ENCODE measurements at regions not wholly inside any gene's neighbourhood (a gene's known extent, or its start where the extent isn't known, plus 50 kb on each side); places are given as distances from the start of the nearest gene placed in this dataset.
"Not testable (repeated sequence)": the region's sequence is repeated elsewhere in the genome, so short reads cannot be mapped to it uniquely, and the experiment has no call there.

DNA sequence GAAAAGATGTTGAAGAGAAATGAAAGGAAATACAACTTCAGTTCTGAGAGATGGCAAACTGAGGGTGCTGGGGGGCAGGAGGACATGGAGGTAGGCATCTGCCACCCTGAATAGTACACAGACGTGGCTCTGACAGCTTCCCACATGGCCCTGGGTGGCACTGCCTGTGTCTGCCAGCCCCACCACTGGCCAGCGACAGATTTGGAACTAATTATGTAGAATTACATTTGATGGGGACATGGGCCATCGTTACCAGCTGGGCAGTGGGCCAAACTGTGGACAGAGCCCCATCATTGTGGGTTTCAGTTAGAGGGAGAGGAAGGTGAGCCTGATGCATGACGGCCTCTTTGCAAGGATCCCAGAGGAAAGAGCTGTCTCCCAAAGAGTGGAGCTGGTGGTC, 216.0 kb upstream of the HAAO start:
- no peaks in the 10 kb centered on the region for H3K27me3 Mint-ChIP-seq (ENCODE audit: low read depth)
- no peak overlapping the region for H3K4me3 Mint-ChIP-seq
- peaks cover 7% of the 10 kb centered on the region for H3K9me3 Mint-ChIP-seq
- no peaks in the 10 kb centered on the region for H3K36me3 Mint-ChIP-seq (ENCODE audit: insufficient read depth)
- DNase-seq (no peak), ATAC-seq (no peak)
- no peaks in the 10 kb centered on the region for H3K4me1 Mint-ChIP-seq (ENCODE audit: low read depth)

DNA sequence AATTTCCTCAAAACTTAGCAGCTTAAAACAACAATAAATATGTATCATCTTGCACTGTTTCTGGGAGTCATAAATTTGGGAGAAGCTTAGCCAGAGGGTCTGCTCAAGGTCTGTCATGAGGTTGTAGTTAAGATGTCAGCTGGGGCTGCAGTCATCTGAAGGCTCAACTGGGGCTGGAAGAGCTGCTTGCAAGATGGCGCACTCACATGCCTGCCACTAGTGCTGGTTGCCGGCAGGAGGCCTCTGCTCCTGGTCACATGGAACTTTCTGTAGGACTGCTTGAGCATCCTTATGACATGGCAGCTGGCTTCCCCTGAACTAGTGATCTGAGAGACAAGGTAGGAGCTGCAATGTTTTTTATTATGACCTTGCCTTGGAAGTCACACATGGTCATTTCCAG, 215.5 kb upstream of the HAAO start:
- H3K9me3 Mint-ChIP-seq: peaks cover 7% of the 10 kb centered on the region

DNA sequence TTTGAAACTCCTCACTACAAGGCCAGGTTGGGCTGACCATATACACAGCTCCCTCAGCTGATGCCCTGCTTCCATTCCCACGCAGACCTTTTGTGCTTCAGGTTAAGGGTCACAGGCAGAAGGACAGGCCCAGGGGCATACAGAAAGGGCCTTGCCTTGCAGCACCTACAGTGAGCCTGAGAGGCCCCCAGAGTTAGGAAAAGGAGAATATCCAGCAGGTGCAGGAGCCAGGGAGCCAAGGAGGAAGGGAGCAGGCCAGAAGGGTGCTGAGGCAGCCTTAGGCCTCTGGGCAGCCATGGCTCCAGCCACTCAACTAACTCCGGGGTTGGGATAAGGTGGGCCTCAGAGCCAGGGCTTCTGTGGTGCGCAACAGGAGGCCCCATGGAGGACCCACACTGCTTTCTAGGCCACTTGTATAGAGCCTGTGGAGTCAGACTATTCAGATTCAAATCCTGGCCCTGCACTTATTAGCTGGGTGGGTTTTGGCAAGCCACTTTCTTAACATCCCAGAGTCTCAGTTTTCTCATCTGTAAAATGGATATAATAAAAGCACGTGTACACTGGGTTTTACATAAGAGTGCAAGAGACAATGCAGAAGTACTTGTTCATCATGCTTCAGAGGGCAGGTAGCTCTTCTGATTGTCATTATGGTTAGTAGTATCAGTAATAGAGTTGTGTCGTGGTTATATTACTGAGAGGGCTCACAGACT, 214.6 kb upstream of the HAAO start:
- H3K27me3 Mint-ChIP-seq (ENCODE audit: low read depth): no peaks in the 10 kb centered on the region
- no peak for ATAC-seq
- H3K4me1 Mint-ChIP-seq (ENCODE audit: low read depth): no peaks in the 10 kb centered on the region
- H3K4me3 Mint-ChIP-seq: no peak overlapping the region
- peaks cover 7% of the 10 kb centered on the region for H3K9me3 Mint-ChIP-seq
- H3K36me3 Mint-ChIP-seq (ENCODE audit: insufficient read depth): no peaks in the 10 kb centered on the region
- DNase-seq: no peak

More for the DNA sequence above, 215.5 kb upstream of the HAAO start:
- no peaks in the 10 kb centered on the region for H3K36me3 Mint-ChIP-seq (ENCODE audit: insufficient read depth)
- no peaks in the 10 kb centered on the region for H3K4me1 Mint-ChIP-seq (ENCODE audit: low read depth)
- no peak overlapping the region for H3K4me3 Mint-ChIP-seq
- H3K27me3 Mint-ChIP-seq (ENCODE audit: low read depth): no peaks in the 10 kb centered on the region
- no peak for DNase-seq
- ATAC-seq: no peak

DNA sequence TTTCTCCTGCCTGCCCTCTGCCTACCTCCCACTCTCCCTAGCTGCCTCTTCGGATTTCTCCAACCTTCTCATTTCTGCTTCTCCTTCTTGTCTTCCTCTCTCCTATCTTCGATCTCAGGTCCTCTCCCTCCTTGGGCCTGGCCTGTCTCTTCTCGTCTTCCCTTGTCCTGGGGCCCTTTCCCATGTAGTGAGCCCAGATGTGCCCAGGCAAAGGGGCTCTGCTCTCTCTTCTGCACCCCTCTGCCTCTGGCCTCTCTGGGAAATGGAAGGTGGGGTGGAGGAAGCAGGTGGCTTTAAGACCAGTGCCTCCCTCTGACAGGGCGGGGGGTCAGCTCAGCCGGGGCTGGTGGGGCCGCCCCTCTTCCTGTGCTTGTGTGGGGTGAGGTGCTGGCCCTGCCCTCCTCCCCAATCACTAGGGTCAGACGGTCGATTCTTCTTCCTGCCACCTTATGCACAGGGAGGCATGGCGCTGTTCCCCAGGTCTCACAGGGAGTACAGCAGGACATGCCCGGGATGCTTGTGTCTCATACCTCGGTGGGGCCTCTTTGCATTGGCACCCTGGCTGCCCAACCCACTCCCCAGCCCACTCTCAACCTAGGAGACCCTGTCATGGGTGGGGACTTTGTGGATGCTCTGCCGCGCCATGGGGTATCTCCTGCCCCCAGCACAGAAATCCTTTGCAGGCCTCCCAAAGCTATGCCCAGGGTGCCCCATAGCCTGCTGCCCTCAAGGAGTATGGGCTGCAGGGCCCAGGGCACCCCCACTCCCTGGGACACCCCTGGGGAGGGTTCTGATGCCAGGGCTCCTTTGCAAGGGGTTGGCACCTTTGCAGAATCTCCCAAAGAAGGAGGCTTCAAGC, 213.8 kb upstream of the HAAO start:
- H3K4me1 Mint-ChIP-seq (ENCODE audit: low read depth): no peaks in the 10 kb centered on the region
- no peaks in the 10 kb centered on the region for H3K27me3 Mint-ChIP-seq (ENCODE audit: low read depth)
- H3K9me3 Mint-ChIP-seq: peaks cover 7% of the 10 kb centered on the region
- ATAC-seq (no peak), DNase-seq (no peak)
- no peak overlapping the region for H3K4me3 Mint-ChIP-seq
- H3K36me3 Mint-ChIP-seq (ENCODE audit: insufficient read depth): no peaks in the 10 kb centered on the region

DNA sequence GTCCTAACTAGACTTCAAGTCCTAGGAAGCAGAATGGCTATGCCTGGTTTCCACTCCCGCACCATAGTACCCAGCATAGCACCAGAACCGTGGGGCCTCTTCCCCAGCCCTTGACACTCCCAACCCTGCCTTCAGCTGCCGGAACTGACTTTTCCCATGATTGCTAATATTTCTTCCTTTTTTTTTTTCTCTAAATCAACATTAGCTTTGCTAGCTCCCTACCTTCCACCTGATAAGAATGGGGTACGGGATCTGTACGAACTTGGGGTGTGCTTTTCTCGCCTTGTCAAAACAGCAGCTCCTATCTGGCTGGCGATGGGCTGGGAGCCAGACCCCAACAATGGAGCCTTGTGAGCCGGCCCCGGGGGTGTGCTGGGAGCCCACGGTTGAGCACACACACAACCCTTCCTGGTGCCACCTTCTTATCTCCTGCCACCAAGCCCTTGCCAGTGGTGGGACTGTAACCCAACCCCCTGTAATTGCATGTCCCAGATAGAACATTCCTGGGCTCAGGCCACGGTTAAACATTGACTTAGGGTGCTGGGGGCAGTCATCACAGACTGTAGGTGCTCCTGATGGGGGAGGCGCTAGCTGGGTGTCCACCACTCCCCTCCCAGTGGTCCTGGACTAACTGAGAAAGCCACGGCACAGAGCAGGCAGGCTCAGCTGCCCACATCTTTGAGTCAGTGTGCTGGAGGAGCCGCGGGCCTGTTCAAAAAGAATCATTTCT, 213.0 kb upstream of the HAAO start:
- H3K4me3 Mint-ChIP-seq: no peak overlapping the region
- DNase-seq (no peak), ATAC-seq (no peak)

DNA sequence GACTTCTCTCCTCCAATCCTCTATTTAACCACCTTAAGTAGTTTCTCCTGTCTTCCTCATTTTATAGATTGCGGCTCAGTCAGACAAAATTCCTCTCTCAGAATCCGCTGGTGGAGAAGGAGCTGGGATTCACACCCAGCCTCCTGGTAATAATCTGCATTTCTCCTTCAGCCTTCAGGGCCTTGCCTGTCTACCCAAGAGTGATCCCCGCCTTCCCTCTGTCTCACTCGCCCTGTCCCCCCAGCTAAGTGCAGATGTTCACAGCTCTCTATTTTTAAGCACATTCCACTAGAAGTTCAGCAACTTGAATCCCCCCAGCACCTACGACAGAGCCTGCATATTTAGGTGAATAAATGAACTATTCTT, 212.5 kb upstream of the HAAO start:
- no peak for ATAC-seq
- Mint-ChIP-seq H3K36me3 (ENCODE audit: insufficient read depth) (no peaks in the 10 kb centered on the region), H3K4me3 (no peak overlapping the region), H3K9me3 (peaks cover 7% of the 10 kb centered on the region), H3K4me1 (ENCODE audit: low read depth) (no peaks in the 10 kb centered on the region), H3K27me3 (ENCODE audit: low read depth) (peaks cover 2% of the 10 kb centered on the region)
- DNase-seq: no peak

More for the DNA sequence above, 213.0 kb upstream of the HAAO start:
- no peaks in the 10 kb centered on the region for H3K27me3 Mint-ChIP-seq (ENCODE audit: low read depth)
- H3K9me3 Mint-ChIP-seq: peaks cover 7% of the 10 kb centered on the region
- no peaks in the 10 kb centered on the region for H3K4me1 Mint-ChIP-seq (ENCODE audit: low read depth)
- no peaks in the 10 kb centered on the region for H3K36me3 Mint-ChIP-seq (ENCODE audit: insufficient read depth)

DNA sequence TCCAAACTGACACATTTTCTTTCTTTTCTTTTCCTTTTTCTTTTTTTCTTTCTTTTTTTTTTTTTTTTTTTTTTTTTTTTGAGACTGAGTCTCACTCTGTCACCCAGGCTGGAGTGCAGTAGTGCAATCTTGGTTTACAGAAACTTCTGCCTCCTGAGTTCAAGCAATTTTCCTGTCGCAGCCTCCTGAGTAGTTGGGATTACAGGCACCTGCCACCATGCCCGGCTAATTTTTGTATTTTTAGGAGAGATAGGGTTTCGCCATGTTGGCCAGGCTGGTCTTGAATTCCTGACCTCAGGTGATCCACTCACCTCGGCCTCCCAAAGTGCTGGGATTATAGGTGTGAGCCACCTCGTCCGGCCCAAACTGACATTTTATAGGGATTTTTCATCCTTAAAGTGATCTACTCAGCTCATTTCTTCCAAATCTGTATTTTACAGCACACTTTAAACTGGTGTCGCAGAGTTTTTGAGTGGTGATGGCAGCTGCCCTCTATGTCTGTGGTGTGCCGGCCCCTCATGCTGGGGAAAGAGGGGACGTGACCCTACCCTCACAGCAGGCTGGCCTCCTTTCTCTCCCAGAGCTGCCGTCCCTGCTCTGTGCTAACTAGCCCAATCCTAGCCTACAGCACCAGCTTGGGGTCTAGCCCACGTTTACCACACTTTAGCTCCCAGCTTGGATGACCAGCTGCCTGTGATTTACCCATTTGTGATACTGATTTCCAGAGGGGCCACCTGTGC, 211.9 kb upstream of the HAAO start:
- not testable (repeated sequence) for H3K9me3 Mint-ChIP-seq; H3K27me3 Mint-ChIP-seq (ENCODE audit: low read depth); H3K4me3 Mint-ChIP-seq; DNase-seq; H3K4me1 Mint-ChIP-seq (ENCODE audit: low read depth); ATAC-seq; H3K36me3 Mint-ChIP-seq (ENCODE audit: insufficient read depth)

DNA sequence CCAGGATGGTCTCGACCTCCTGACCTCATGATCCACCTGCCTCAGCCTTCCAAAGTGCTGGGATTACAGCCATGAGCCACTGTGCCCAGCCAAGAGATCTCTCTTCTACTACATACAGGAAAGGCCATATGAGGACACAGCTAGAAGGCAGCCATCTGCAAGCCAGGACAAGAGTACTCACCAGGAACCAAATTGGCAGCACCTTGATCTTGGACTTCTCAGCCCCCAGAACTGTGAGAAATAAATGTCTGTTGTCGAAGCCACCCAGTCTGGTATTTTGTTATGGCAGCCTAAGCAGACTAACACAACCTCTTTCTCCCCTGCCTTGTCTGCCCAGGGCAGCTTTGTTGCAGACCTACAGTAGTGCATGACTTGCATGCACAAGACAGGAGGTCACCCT, 211.3 kb upstream of the HAAO start:
- H3K36me3 Mint-ChIP-seq (ENCODE audit: insufficient read depth): no peaks in the 10 kb centered on the region
- H3K9me3 Mint-ChIP-seq: peaks cover 7% of the 10 kb centered on the region
- ATAC-seq: no peak
- H3K4me3 Mint-ChIP-seq: no peak overlapping the region
- peaks cover 2% of the 10 kb centered on the region for H3K27me3 Mint-ChIP-seq (ENCODE audit: low read depth)
- no peaks in the 10 kb centered on the region for H3K4me1 Mint-ChIP-seq (ENCODE audit: low read depth)
- no peak for DNase-seq

DNA sequence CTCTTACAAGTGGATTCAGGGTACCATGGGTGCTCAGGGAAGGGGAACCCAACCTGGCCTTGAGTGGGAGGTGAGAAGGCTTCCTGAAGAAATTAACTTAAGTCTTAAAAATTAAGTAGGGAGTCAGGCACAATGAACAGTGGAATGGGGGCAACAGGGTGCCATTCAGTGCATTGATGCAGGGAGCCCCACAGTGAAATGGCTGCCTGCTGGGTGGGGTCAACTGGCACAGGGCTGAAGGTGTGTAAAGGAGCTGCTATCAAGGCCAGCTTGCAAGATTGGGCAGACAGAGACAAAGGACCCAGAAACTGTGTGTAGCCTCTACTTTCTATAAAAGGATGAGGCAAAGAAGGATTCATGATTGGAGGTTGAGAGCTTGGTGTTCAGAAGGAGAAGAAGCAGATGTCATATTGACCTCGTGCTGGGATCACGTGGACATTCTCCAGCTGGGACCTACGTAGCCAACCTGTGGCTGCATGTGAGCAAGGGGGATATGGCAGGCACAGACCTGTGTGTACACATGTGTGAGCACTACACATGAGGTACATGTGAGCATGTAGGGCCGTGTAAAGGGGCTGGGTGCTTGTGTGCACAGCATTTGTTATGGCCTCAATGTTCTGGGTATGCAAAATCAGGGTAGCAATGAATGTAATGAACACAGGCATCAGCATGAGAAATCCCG, 209.5 kb upstream of the HAAO start:
- H3K9me3 Mint-ChIP-seq: no peaks in the 10 kb centered on the region
- ATAC-seq (no peak), DNase-seq (no peak)
- no peaks in the 10 kb centered on the region for H3K36me3 Mint-ChIP-seq (ENCODE audit: insufficient read depth)
- H3K4me1 Mint-ChIP-seq (ENCODE audit: low read depth): no peaks in the 10 kb centered on the region
- H3K4me3 Mint-ChIP-seq: no peak overlapping the region
- peaks cover 2% of the 10 kb centered on the region for H3K27me3 Mint-ChIP-seq (ENCODE audit: low read depth)

DNA sequence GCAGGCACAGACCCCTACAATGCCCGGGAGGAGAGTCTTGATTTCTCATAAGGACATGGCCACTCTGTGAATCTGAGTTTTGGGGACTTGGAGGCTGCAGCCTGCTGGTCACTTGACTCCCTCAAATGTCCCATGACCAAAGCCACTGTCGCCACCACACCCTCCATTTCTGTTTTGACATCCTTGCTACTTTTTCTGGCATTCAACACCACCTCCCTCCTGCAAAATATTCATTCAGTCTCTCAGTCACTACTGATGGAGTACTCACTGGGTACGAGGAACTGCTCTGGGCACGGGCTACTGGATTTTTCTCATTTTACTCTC, 208.6 kb upstream of the HAAO start:
- ATAC-seq (no peak), DNase-seq (no peak)
- H3K9me3 Mint-ChIP-seq: no peaks in the 10 kb centered on the region
- no peaks in the 10 kb centered on the region for H3K36me3 Mint-ChIP-seq (ENCODE audit: insufficient read depth)
- H3K4me3 Mint-ChIP-seq: no peak overlapping the region
- H3K27me3 Mint-ChIP-seq (ENCODE audit: low read depth): peaks cover 2% of the 10 kb centered on the region
- H3K4me1 Mint-ChIP-seq (ENCODE audit: low read depth): no peaks in the 10 kb centered on the region

DNA sequence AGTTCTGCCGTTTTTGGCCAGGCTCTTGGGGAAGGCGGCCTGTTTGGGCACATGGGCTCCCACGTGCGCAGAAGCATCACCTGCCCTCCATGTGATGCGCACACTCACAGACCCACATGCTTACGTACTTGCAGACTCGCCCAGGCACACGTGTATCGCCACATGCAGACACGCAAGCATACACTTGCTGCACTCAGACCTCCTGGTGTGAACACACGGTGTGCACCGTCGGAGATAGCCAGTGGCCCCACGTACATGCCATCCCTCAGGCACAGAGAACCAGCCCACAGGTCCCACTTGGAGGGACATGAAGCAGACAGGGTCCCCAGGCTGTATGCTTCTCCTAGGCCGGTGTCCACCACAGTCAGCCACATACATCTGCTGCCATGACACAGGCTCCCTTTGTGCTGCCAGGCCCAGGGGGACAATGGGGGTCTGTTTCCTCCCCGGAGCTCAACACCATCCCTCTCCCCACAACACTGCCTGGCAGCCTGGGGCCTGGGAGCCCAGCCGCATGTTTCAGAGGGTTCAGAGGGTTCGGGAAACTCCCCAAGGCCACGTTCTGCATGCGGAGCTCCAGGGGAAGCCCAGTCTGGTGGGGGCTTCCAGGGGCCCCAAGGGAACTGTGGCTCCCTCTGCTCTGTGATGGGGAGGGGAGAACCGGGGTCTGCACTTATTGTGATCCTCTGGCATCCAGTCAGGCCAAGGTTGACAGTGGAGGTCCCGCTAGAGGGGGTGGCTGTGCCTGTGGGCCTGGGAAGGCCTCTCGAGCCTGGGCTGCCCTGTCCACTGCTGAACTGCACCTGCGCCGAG, 208.1 kb upstream of the HAAO start:
- no peaks in the 10 kb centered on the region for H3K36me3 Mint-ChIP-seq (ENCODE audit: insufficient read depth)
- H3K27me3 Mint-ChIP-seq (ENCODE audit: low read depth): peaks cover 2% of the 10 kb centered on the region
- no peak for DNase-seq
- peaks cover 3% of the 10 kb centered on the region for H3K9me3 Mint-ChIP-seq
- no peaks in the 10 kb centered on the region for H3K4me1 Mint-ChIP-seq (ENCODE audit: low read depth)
- ATAC-seq: no peak
- H3K4me3 Mint-ChIP-seq: no peak overlapping the region

DNA sequence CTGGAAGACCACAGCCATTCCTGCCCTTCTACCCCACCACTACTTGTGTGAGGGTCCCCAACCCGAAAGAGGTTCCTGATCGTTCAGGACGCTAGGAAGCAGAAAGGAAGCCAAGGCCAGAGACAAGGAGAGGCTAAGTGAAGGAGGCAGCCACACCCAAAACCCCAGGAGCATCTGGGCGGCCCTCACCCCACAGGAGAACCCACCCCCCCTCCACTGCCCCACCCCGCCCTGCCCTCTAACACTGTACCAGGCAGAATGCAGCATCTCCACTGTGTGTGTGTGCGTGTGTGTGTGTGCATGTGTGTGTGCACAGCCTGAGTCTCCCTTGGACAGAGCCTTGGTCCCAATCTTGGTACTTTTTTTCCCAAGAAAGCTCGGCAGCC, 207.5 kb upstream of the HAAO start:
- ATAC-seq (no peak), DNase-seq (no peak)
- Mint-ChIP-seq H3K27me3 (ENCODE audit: low read depth) (peaks cover 2% of the 10 kb centered on the region), H3K36me3 (ENCODE audit: insufficient read depth) (no peaks in the 10 kb centered on the region), H3K4me1 (ENCODE audit: low read depth) (no peaks in the 10 kb centered on the region), H3K9me3 (peaks cover 3% of the 10 kb centered on the region), H3K4me3 (no peak overlapping the region)

DNA sequence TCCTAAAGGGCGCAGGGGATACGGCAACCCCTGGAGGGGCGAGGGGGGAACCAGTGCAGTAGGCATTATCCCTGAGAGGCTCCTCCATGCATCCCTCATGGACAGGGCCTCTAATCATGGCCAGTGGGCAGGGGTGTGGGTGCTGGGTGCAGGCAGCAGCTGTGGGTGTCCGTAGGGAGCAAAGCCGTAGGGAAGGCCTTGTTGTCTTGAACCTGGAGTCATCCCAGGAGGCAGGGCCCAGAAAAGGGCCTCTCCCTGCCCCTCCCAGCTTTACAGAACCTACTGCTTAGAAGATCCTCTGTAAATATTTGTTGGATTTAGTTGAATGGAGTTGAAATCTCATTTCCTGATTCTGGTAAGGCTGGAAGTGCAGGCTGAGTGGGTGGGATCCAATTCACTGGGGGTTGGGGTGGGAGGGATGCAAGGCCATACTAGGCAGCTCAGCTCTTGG, 207.0 kb upstream of the HAAO start:
- no peak for ATAC-seq
- Mint-ChIP-seq H3K36me3 (ENCODE audit: insufficient read depth) (no peaks in the 10 kb centered on the region), H3K4me3 (no peak overlapping the region), H3K27me3 (ENCODE audit: low read depth) (peaks cover 2% of the 10 kb centered on the region), H3K4me1 (ENCODE audit: low read depth) (no peaks in the 10 kb centered on the region), H3K9me3 (peaks cover 3% of the 10 kb centered on the region)
- DNase-seq: no peak
